C4-2B (cell line): ENCODE measurements at regions not wholly inside any gene's neighbourhood (a gene's known extent, or its start where the extent isn't known, plus 50 kb on each side); places are given as distances from the start of the nearest gene placed in this dataset.

Experiments used
- ZFX ChIP-seq: fragments of 450-650 bp; IDR thresholded peaks from 2 replicates; pipeline ENCODE4 v1.6.1; 2017
- TF ChIP-seq, protein P1 (sequence below): fragments of 450-650 bp; conservative IDR thresholded peaks from 2 replicates; pipeline ENCODE4 v1.5.1; 2017; ENCODE audit warnings: mild to moderate bottlenecking

DNA sequence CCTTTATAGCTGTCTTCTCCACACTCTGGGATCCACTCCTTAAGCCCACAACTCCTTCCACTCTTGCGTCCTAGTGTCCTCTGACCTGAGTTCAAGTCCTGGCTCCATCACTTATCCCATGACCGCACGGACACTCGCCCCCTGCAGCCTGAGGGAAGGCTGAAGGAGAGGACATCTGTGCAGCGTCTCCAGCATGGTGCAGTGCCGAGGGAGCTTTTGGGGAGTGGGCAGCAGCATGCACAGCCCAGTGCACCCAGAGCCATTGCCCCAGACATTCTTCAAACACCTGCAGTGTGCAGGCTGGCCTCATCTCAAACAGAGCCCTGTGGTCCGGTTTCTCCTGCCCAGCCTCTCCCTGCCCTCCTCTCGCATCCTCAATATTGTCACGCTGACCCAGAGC, 317.1 kb upstream of the ZMIZ1 start:
- TF ChIP-seq, protein P1, sequence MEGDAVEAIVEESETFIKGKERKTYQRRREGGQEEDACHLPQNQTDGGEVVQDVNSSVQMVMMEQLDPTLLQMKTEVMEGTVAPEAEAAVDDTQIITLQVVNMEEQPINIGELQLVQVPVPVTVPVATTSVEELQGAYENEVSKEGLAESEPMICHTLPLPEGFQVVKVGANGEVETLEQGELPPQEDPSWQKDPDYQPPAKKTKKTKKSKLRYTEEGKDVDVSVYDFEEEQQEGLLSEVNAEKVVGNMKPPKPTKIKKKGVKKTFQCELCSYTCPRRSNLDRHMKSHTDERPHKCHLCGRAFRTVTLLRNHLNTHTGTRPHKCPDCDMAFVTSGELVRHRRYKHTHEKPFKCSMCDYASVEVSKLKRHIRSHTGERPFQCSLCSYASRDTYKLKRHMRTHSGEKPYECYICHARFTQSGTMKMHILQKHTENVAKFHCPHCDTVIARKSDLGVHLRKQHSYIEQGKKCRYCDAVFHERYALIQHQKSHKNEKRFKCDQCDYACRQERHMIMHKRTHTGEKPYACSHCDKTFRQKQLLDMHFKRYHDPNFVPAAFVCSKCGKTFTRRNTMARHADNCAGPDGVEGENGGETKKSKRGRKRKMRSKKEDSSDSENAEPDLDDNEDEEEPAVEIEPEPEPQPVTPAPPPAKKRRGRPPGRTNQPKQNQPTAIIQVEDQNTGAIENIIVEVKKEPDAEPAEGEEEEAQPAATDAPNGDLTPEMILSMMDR: no peak
- no peak for TF ChIP-seq ZFX
